Iris pigment epithelial cell (primary cell): ENCODE measurements at regions not wholly inside any gene's neighbourhood (a gene's known extent, or its start where the extent isn't known, plus 50 kb on each side); places are given as distances from the start of the nearest gene placed in this dataset.
"Not testable (repeated sequence)": the region's sequence is repeated elsewhere in the genome, so short reads cannot be mapped to it uniquely, and the experiment has no call there.

Experiments used
- DNase-seq: peaks from one replicate; pipeline ENCODE4 v3.0.0-alpha.2; 2011; ENCODE audit warnings: low read depth

DNA sequence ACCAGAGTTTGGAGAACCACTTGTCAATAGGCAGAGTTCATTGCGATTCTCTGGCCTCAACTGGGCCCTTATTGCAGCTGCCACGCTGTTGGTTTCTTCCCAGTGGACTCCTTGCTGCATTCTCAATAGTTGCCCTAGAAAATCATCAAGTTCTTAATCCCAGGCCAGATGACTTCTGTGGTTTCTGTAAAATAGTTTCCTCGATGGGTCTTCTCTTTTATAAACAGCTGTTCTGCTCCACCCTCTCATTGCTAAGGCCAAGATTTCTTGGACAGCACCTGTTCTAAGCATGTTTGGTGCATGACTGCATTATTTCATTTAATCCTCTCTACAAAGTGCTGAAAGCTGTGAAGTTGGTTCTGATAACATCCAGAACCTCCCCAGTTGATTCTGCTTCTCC lies 131.0 kb downstream of the BCL2L11 start:
- DNase-seq = no peak

DNA sequence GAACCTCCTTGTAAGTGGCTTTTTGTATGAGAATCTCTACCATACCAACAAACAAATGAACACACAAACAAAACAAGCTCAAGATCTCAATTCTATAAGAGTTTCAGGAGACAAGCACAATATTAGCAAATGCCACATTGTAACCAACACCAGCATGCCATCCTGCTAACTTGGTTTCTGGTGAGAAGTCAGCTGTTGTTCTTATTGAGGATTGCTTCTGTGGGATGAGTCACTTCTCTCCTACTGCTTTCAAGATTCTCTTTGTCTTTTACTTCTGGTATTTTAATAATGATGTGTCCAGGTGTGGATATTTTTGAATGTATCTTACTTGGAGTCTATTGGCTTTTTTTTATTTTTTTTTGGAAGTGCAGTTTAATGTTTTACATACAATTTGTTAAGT lies 131.7 kb downstream of the BCL2L11 start:
- peak; percentile 39 for DNase-seq

DNA sequence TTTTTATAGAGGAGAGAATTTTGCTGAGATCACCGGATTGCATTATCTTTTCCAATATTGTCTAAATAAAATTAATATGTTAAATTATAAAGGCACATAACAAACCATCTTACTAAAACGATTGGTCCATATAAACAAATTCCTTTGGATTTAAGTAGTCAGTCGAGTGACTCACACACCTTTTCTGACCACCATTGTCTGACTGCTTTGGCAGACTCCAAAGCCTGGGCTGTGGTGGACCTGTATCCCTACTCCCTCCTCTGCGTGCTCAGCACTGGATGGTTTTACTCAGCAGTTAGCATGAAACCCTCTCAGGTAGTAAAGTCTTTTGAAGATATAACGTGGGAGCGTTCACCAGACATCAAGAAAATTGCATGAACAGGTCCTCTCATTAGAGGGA lies 134.2 kb downstream of the BCL2L11 start:
- peak; percentile 20 for DNase-seq

DNA sequence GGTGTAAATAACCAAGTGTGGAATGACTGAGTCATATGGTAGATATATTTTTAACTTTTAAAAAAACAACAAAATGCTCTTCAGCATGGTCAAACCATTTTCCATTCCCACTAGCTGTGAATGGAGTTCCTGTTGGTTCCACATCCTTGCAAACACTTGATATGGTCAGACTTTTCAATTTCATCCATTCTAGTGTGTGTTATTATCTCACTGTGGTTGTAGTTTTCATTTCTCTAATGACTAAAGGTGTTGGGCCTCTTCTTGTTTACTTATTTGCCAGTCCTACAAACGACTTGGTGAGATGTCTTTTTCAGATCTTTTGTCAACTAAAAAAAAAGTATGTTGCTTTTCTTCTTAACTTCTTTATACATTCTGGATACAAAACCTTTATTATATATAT lies 135.9 kb downstream of the BCL2L11 start:
- not testable (repeated sequence) for DNase-seq

DNA sequence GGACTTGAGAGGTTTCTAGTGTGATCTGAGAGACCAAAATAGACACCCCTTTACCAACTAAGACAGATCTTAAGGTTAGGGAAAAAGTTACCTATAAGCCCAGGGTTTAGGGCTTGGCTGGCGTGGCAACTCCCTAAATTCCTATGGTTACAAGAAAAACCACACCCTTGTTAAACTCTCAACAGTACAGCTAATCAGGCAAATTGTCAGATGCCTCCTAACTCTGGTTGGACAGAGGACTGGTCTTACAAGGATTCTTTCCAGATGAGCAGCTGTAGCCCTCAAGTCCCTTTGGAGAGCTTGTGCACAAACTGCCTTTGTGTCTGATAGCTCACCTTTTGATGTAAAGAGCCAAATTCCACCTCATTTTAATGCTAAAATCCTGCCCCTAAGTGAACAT lies 136.9 kb downstream of the BCL2L11 start:
- DNase-seq = not testable (repeated sequence)

DNA sequence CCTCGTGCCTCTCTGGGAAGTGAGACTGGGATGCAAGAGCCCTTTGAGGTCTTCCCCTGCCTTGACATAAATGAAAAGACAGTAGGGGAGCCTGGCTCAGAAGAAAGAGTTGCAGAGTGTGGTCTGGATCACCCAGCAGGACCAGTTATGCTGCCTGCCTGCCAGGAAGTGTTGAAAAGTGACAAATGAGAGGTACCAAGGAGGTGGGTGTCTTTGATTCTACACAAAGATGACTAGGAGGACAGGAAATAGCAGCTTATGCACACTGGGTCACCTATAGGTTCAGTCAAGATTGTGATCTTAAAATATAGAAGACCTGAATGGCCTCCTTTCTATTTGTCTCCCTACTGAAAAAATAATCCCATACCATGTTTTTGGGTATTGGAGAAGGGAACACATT lies 137.6 kb downstream of the BCL2L11 start:
- DNase-seq = not testable (repeated sequence)

DNA sequence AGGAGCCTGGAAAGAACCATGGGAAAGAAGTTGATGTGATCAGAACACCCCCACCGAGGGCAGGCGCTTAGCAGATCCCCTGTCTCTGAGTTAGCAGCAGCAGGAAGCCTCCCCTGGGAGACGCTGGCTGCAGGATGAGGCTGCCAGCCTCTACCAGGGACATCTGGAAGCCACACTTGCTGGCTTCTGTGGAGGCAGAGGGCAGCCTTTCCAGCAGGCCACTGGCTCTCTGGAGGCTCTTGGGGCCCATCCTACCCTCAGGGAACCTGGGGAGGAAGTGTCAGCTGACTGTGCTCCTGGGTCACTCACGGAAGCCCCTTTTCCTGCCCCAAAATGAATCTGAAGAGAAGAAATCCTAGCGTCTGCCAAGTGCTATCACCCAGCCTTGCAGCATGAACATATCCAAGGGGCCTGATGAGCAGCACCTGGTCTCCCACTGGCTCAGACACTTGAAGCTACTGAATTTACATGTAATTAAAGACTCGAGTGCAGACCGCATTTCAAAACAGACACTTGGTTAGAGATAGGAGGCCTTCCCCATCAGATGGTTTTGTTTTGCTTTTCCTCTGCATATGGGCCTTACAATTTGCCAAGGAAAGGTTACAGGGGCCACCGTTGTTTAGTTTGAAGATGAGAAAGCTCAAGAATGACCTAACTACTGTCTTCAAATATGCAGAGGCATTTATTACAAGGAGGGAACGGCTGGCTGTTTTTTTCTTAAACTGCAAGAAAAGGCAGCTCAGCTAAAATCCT lies 142.1 kb downstream of the BCL2L11 start:
- DNase-seq = not testable (repeated sequence)

DNA sequence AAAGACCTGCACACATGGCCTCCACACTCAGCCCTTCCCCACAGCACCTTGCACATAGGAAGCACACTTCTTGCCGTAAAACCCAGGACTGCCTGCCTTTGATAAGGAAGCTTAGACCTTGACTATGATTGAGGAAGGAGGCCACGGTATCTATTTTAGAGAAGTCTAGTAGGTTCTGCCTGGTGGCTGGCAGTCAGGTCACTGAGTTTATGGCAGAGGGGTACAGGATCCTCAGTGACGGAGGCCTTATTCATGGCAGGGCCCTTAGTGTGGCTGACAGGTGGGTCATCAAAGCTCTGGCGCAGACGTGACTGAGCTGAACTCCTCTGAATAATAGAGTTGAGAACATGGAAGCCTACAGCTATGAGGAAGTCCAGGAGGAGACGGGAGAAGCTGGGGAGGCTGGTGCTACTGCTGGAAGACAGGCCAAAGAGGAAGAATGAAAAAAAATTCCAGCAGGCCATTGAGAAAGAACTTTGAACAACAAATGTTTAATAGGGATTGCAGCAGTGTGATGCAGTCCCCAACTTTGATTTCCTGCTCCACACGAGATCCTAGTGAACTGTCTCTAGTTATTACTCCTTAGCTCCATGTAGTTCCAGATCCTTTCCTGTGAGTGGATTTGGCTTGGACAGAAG lies 142.8 kb downstream of the BCL2L11 start:
- not testable (repeated sequence) for DNase-seq

DNA sequence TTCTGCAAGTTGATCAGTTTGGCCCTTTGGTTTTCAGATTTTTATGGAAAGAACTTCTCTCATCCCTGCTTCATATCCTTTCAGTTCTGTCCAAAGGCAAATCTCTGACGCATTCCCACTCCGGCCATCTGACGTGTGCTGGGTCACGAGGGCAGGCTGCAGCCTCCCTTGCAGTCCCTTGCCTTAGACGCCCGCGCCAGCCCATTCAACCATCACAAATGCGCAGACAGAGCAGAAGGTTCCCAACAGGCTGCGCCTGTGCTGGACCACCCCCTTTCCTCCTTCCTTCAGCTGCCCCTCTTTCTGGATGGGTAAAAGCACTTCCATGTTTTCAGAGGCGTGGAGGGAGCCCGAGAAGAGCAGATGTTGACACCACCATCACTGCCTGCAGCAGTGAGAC lies 144.2 kb downstream of the BCL2L11 start:
- DNase-seq = not testable (repeated sequence)

DNA sequence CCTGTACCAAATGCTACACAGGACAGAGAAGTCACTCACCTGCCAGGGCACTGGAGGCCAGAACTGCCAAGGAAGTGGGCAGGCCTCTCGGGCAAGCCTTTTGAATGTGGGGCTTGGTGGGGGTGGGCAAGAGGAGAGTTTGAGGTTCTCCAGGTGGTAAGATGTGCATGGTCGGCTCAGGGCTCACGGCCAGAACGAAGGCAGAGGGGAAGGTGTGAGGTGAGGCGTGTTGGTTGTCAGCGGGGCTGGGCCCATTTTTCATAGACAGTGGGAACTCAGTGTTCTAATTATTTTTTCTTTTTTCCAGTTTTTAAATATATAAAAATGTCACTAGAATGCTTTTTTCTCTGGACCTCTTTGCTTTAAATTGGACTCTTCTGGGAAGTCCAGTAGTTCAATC lies 145.8 kb downstream of the BCL2L11 start:
- DNase-seq = not testable (repeated sequence)

DNA sequence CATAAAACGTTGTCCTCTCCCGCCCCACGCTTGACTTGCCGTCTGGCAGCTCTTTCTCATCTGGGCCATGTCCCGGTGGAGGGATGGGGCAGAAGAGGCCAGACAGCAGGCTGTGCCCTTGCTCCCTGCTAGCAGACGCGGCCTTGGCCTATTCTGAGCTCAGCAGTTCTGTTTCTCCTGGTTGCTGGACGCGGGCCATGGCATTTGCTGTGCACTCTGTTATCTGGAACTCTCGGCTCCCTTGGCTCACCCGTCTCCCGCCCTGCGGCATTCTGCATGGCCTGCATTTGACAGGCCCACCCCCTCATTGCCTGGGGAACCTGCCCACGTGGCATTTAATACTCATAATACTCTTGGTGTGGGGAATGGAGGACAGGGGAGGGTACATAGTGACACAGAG lies 146.3 kb downstream of the BCL2L11 start:
- DNase-seq = not testable (repeated sequence)

DNA sequence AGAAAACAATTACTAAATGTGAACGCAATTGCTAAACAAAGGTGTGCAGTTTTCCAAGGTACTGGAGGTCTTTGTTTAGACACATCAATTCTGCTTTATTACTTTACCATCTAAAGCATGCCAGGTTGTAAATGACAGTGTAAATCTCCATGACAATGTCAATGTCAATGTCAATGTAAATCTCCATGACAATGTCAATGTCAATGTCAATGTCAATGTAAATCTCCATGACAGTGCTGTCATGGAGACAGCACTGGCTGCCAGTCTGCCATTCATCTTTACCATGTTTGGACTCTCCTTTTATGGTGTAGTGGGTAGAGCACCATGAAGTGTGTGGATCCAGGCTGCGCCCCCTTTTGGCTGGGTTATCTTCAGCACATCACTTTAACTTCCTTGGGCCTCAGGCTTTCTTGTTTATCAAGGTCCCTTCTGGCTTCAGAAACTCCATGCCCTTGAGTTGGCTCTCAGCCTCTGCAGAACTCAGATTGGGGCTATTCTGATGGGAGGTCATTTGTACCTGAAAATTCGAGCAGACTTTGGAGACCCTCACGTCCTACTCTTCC lies 149.1 kb downstream of the BCL2L11 start:
- DNase-seq = not testable (repeated sequence)

DNA sequence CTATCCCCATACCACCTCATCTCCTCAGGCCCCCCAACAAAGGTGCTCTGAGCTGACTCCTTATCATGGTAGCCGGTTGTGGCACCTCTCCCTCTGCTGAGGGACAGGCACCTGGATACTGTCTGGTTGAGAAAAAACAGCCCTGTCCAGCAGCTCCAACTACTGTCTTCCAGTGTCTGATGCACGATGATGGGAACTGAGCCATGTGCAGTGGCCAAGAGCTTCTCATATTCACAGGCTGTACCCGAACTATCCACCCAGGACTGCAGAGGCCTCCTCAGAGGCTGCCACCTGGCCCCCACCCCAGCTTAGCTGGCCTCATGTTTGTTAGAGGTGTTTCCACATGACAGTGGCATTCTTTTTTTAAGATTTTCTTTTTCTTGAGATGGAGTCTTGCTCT lies 149.9 kb downstream of the BCL2L11 start:
- not testable (repeated sequence) for DNase-seq

DNA sequence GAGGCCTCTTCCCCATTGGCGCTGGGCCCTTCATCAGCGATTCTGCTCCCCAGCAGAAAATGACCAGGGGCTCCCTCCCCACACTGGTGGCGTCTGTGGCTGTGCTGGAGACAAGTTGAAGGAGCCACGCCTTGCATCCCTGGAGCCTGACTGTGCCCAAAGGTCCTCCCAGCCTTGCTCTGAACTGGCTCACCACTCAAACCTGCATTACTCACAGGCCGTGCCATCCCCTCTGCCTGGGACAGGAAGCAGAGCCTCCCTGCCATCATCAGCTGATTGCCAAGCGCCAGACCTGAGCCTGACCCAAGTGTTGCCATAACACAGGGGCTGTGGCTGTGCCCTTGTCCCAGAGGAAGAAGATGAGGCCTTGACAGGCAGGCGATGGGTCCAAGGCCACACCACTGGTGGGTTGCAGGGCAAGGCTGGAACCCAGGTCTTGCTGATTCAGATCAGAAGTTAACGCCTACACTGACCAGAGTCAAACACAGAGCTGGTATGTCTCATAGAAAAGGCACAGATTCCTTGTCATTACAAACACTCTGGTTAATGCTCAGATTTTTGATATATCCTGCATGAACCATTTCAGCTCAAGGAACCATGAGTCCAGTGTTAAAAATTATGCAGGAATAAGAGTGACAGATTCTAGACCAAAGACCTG lies 151.1 kb downstream of the BCL2L11 start:
- not testable (repeated sequence) for DNase-seq

DNA sequence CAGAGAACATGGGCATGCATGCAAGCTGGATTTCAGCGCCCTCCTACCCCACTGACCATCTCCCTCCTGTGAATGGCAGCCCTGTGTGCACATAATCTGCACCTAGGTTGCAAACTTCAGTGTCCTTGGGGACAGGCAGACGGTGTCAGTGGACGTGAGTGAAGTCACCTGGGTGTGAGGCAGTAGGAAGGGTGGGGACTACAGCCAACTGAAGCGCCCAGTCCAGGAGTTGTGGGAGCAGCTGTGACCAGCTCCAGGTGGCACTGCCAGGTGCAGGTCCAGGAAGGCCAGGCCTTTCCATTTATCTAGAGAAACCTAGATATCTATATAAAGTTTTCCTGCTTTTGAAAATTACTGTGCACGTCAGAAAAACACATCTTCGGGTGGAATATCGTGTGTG lies 152.3 kb downstream of the BCL2L11 start:
- not testable (repeated sequence) for DNase-seq

DNA sequence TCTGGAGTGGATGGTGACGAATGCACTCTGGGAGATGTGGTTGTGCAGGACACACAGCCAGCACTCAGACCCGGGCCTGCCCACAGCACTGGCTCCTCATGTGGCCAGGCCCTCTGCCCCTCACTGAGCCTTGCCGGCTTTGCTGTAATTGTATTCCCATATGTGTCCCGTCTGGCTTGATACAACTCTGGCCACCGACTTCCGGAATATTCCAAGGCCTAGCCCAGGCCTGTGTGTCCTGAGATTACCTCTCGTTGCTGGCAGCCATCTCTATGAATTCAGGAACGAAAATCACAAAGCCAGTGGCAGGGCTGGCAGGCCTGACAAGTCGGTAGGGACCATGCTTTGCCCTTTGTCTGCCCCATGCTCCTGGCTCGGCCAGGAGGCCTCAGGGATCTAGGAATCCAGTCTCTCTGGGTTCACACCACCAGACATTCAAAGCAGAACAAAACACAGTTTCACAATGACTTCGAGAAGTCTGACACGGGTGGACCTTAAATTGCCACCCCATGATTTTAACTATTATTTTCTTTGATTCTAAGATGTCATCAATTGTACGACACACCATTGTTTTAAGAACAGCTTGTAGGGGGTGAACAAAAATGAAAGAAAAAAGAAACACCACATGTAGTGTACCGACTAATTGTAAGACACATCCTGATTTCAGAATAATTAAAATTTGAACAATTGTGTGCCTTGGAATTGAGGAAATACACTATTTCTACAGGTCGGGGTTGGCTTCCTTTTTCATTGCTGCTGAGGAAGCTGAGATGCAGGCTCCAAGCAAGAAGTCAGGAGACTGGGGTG lies 154.5 kb downstream of the BCL2L11 start:
- DNase-seq = not testable (repeated sequence)

DNA sequence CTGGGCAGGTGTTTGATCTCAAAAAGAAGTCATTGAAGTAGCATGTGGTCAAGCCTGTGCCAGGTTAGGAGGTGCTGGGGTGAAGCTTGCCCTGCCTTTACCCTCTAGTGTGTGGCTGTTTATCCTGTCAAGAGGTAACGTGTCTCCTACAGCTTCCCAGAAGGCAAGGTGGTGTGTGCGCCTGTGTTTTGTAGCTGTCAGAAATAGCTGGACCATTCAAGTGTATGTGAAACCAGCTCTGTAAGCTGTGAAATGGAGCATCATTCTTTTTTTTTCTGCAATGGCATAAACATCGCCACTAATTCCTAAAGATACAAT lies 155.1 kb downstream of the BCL2L11 start:
- DNase-seq = not testable (repeated sequence)

DNA sequence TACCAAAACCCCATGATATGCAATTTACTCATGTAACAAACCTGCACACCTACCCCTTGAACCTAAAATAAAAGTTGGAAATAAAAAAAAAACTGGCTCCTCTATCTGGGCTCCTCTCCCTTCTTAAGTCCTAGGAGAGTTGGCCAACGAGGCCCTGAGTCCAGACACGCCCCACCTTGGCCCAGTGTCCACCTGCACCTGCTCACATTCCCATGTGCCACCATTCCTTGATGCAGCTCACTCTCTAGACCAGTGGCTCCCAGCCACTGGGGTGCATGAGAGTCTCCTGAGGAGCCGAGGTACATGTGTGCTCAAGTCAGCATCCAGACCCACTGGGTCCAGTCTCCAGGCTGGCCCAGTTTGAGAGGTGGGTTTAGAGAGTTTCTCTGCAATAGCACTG lies 157.4 kb downstream of the BCL2L11 start:
- DNase-seq = not testable (repeated sequence)

DNA sequence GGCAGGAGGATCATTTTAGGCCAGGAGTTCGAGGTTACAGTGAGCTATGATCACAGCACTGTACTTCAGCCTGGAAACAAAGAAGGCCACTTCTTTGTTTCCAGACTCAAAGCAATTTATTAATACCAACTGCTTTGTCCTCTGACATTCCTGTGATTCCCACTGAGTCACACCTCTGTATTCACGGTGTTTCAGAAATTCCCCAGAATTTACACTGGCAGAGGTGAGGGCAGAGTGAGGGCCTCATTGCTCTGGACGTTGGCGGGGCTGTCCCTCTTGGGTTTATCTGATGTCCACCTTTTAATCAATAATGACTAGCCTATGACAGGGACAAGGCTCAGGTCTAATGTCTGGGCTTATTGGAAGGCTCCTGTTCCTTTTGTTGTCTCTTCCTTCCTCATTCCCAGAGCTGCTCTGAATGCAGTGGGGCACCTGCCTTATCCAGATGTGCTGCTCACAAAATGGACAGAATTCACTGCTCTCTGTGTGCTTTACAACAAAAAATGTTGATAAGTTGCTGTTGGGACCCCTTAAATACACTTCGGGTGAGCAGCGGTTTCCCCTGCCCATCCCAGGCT lies 160.1 kb downstream of the BCL2L11 start:
- not testable (repeated sequence) for DNase-seq

DNA sequence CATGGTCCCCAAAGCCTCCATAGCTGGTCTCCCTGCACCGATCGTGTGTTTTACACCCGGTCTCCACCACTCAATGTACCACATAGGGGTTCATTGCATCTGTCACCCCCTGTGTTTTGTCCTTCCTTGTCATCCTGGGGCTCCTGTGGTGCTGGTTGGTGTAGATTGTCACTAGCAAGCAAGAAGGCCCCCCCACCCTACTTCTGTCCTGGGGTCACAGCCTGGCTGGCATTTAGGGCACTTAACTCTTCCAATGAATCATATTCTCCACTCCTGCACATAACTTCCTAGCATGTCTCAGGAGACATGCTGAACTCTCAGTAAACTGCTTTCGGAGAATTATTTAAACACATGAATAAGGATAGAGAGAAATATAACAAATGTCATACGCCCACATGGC lies 161.4 kb downstream of the BCL2L11 start:
- DNase-seq = not testable (repeated sequence)
